ENCODE measurements at regions not wholly inside any gene's neighbourhood (a gene's known extent, or its start where the extent isn't known, plus 50 kb on each side); places are given as distances from the start of the nearest gene placed in this dataset.
"Not testable (repeated sequence)": the region's sequence is repeated elsewhere in the genome, so short reads cannot be mapped to it uniquely, and the experiment has no call there.

GRCh38 chr5:119694284-119694683 lies 64.9 kb downstream of the FAM170A start:
- DNase-seq = no peak

GRCh38 chr5:119706049-119706448 lies 76.7 kb downstream of the FAM170A start:
- no peak for DNase-seq

DNA sequence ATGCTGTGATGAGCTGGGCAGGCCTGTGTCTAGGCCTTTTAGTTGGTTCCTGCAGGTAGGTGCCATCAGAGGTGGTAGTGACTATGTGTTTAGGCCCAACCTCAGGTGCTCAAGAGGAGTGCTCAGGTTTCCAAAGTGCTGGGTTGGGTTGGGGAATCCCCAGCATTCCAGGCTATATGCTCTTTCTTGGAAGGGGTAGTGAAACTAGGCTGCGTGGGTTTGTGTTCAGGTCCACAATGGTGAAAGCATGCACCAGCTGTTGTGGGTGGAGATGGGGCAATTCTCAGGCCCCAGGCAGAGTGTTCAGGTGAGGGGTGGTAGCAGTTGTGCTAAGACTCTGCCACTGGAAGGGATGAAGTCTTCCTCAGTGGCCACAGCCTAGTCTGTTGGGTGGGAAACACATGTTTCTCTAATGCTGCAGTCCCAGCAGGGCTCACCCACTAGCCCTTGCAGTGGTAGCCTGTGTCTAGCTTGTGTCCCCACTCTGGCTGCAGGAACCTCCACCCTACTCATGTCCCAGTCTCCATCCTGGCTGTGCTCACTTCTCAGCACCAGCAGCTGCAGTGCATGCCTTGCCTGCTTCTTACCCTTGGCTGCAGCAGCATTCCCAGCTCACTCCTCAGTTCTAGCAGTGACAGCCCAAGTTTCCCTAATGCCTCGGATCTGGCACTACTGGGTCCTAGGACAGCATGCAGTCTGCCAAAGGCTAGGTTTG lies 78.9 kb downstream of the FAM170A start:
- no peak for DNase-seq

GRCh38 chr5:119721775-119722174 lies 92.4 kb downstream of the FAM170A start:
- no peak for DNase-seq

- peak; percentile 51 for DNase-seq
These were observed 95.9 kb downstream of the FAM170A start for GRCh38 chr5:119725291-119725690.

DNA sequence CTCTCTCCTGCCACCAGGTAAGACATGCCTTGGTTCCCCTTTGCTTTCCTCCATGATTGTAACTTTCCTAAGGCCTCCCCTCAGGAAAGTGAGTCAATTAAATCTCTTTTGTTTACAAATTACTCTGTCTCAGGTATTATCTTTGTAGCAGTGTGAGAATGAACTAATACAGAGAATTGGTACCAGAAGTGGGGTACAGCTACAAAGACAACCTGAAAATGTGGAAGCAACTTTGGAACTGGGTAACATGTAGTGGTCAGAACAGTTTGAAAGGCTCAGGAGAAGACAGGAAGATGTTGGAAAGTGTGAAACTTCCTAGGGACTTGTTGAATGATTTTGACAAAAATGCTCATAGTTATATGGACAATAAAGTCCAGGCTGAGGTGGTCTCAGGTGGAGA lies 97.2 kb downstream of the FAM170A start:
- no peak for DNase-seq

GRCh38 chr5:119740225-119740624 lies 110.9 kb downstream of the FAM170A start:
- DNase-seq = no peak

DNA sequence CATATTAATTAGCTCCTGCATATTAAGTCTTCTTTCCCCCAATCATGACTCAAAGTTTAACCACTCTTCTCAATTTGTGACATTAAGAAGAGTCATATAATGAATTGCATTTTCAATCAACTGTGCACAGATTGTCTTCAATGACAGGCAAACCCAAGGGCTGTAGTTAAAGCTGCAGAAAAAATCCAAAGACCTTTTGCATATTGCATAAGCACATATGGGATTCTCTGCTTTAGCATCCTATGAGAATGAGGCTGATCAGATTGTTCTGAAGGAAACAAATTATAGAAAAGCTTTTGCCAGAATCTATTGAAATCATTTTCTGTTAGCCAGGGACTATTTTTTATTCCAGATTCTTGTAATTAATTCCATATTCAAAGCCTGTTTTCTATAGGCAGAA lies 112.3 kb downstream of the FAM170A start:
- no peak for DNase-seq

DNA sequence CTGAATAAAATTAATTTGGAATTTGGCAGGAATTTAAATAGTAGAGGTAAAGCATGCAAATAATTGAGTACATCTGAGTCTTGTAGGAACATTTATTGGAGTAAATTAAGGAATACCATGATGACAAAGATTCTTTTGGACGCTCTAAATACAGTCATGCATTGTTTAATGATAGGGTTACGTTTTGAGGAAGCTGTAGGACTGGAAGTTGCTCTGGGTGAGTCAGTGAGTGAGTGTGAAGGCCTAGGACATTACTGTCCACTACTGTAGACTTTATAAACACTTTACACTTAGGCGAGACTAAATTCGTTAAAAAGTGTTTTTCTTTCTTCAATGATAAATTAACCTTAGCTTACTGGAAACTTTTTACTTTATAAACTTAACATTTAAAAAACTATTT lies 113.0 kb downstream of the FAM170A start:
- DNase-seq = no peak

GRCh38 chr5:119743927-119744326 lies 114.6 kb downstream of the FAM170A start:
- peak; percentile 46 for DNase-seq

DNA sequence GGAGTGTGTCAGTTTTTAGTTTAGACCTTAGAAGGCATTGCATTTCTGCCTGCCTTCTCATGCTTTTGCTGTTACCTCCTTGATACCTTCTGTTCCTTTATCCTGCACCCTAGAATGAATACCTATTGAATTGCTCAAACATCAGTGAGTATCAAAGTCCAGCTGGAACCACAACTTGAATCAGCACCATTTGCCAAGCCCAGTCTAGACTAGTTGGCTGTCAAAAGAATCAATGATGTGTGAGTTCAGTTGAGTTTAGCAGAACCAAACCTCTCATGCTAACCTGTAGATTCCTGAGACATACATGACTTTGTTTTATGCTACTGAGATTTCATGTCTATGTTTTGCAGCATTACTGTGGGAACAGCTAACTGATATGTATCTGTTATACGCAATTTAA lies 116.6 kb downstream of the FAM170A start:
- DNase-seq = no peak

DNA sequence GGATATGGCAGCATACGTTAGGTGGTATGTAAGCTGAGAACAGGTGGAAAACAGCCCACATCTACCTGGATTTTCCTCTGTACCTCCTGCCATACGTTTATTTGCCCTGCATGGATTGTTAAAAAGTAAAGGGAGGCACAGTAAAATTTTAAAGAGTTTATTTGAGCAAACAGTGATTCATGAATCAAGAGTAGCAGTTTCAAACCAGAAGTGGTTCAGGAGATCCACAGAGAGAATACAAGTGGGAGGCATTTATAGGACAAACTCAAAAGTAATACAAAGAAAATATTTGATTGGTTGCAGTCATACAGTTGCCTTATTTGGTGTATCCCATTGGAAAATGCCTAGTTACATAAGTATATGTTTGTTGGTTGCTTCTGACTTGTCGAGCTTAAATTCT lies 117.6 kb downstream of the FAM170A start:
- no peak for DNase-seq

DNA sequence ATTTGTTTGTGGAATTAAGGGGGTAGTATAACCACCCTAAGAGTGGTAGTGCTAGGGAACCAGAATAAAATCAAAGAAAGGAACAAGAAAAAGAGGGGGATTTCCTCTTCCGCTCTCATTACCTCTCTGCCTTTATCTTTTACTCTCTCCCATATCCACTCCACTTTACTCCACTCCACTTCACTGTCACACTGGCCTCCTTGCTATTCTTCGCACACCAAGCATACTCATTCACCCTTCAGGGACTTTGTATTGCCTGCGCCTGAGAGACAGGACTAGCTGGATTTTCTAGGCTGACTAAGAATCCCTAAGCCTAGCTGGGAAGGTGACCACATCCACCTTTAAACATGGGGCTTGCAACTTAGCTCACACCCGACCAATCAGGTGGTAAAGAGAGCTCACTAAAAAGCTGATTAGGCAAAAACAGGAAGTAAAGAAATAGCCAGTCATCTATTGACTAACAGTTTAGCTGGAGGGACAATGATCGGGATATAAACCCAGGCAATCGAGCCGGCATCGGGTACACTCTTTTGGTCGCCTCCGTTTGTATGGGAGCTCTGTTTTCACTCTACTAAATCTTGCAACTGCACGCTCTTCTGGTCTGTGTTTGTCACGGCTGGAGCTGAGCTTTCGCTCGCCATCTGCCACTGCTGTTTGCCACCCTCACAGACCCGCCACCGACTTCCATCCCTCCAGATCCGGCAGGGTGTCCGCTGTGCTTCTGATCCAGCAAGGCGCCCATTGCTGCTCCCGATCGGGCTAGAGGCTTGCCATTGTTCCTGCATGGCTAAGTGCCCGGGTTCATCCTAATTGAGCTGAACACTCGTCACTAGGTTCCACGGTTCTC lies 121.8 kb downstream of the FAM170A start:
- DNase-seq = no peak

GRCh38 chr5:119751734-119752094 lies 122.4 kb downstream of the FAM170A start:
- DNase-seq = no peak

DNA sequence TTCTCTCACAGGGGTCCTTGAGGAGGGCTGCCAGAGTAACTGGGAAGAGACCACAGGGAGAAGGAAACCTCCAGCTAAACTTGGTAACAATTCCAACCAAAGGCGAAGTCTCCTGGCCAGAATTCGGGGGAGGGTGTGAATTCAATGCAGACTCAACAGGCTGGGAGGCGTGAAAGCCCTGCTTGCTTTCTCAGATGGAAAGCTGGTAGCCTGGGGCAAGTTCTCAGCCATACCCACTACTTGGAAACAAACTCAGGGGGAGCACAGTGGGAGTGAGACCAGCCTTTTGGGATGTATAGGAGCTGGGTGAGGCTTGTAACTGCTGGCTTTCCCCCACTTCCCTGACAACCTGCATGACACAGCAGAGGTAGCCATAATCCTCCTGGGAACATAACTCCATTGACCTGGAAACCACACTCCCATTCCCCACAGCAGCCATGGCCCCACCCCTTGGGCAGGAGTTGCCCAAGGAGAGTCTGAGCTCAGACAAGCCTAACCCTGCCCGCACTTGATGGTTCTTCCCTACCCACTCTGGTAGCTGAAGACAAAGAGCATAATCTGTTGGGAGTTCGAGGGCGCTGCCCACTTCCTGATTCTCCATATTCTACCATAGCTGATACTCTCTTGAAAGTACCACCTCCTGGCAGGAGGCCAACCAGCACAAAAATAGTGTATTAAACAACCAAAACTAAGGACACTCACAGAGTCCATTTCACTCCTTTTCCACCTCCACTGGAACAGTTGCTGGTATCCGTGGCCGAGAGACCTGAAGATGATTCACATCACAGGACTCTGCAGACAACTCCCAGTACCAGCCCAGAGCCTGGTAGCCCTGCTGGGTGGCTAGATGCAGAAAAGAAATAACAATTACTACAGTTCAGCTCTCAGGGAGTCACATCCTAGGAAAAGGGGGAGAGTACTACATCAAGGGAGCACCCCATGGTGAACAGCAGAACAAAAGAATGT lies 123.8 kb downstream of the FAM170A start:
- DNase-seq = no peak

GRCh38 chr5:119754825-119755224 lies 125.5 kb downstream of the FAM170A start:
- DNase-seq = not testable (repeated sequence)

DNA sequence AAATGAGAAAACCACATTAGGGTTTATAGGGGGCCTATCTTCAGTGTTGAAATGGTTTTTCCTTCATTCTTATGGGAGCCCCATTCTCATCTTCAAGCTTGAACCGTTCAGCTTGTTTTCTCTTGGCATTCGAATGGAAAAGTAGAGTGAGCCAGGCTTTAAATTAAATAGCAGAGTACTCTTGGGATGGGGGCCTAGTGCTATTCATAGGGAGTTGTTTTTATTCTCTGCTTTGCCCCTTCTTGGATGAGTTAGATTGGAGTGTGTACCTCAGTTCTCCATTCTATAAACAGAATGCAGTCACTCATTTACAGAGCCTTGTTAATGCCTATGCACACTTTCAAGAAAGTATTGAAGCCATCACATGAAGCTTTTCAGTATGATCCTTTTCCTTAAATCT lies 127.9 kb downstream of the FAM170A start:
- DNase-seq = no peak

GRCh38 chr5:119769695-119770693 lies 140.6 kb downstream of the FAM170A start:
- not testable (repeated sequence) for DNase-seq

DNA sequence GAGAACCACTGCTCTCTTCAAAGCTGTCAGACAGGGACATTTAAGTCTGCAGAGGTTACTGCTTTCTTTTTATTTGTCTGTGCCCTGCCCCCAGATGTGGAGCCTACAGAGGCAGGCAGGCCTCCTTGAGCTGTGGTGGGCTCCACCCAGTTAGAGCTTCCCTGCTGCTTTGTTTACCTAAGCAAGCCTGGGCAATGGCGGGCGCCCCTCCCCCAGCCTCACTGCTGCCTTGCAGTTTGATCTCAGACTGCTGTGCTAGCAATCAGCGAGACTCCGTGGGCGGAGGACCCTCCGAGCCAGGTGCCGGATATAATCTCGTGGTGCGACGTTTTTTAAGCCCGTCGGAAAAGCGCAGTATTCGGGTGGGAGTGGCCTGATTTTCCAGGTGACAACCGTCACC lies 150.8 kb downstream of the FAM170A start:
- DNase-seq = not testable (repeated sequence)

- no peak for DNase-seq
These were observed 155.7 kb downstream of the FAM170A start for GRCh38 chr5:119785057-119785456.

DNA sequence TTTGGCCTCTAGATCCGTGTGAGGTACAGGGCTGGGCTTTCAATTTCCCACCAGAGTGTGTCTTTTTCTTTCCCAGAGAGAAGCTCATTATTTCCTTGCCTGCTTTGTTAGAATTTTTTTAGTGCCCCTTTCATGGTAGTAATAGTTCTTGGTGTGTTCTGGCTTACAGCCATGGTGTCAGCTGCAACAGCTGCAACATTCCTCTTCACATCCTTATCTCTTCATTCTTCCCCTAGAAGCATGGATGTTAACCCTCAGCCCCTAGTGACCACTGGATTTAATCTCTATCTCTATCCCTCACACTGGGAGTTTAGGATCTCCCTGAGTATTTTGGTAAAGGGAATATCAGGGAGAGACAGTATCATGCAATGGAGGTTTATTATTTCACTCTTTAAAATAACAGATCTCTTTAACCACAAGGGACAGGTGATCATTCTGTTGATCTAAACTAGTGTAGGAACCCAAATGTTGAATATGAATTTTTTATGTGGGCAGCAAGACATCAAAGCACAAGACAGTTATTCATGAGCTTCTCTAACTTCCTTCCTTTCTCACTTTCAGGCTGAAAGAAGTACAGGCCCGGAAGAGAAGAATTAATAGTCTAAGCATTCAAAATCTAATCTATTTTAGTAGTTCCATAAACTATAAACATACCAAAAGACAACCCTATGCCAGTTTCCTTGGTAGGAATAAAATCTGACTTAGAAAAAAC lies 160.2 kb downstream of the FAM170A start:
- DNase-seq = no peak

Data from HCEC 1CT (cell line).